ENCODE measurements at regions not wholly inside any gene's neighbourhood (a gene's known extent, or its start where the extent isn't known, plus 50 kb on each side); places are given as distances from the start of the nearest gene placed in this dataset.

- intact Hi-C loops (cut with DNase I): no loop called here
- peaks cover 0 to under 1% (median 0%) of the 10 kb centered on the region in 11 donors for H3K9me3 ChIP-seq
- H3K4me1 ChIP-seq: no peaks in the 10 kb centered on the region
- H3K27me3 ChIP-seq: no peaks in the 10 kb centered on the region
- H3K27ac ChIP-seq: no peak overlapping the region
- DNase-seq (no peak), ATAC-seq (no peak)
- no peaks in the 10 kb centered on the region for H3K36me3 ChIP-seq
- no peak overlapping the region for H3K4me3 ChIP-seq
- WGBS, 2 donors: 78 to 80% methylated on average over 1 of the region's 1 CpG
- TF ChIP-seq, protein P1, sequence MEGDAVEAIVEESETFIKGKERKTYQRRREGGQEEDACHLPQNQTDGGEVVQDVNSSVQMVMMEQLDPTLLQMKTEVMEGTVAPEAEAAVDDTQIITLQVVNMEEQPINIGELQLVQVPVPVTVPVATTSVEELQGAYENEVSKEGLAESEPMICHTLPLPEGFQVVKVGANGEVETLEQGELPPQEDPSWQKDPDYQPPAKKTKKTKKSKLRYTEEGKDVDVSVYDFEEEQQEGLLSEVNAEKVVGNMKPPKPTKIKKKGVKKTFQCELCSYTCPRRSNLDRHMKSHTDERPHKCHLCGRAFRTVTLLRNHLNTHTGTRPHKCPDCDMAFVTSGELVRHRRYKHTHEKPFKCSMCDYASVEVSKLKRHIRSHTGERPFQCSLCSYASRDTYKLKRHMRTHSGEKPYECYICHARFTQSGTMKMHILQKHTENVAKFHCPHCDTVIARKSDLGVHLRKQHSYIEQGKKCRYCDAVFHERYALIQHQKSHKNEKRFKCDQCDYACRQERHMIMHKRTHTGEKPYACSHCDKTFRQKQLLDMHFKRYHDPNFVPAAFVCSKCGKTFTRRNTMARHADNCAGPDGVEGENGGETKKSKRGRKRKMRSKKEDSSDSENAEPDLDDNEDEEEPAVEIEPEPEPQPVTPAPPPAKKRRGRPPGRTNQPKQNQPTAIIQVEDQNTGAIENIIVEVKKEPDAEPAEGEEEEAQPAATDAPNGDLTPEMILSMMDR (IDR thresholded peaks at IDR 0.05): no peak
Observed at GRCh38 chr2:209091056-209091455, 332.8 kb upstream of the MAP2 start.

DNA sequence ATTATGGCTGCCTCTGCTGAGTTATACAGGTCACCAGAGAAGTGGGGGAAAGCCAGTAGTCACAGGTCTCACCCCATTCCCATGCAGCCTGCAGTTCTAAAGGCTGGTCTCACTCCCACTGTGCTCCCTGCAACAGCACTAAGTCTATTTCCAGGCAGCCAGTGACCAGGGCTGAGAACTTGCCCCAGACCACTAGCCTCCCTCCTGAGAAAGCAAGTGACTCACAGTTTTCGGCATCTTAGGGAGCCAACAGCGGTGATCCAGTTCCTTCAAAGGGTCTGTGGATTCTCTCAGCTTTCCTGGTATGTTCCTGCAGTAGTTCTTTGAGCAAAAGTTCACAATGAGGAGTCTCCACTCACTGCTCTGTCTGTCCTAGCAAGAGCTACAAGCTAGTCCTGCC is 329.6 kb upstream of the MAP2 start:
- Histone ChIP-seq H3K4me1 (no peaks in the 10 kb centered on the region), H3K27ac (no peak overlapping the region), H3K27me3 (no peaks in the 10 kb centered on the region), H3K9me3 (peaks cover 0 to 4% (median 0%) of the 10 kb centered on the region in 11 donors), H3K36me3 (no peaks in the 10 kb centered on the region), H3K4me3 (no peak overlapping the region)
- WGBS, 2 donors: 83 to 84% methylated on average over 2 of the region's 2 CpGs
- ATAC-seq (no peak), DNase-seq (no peak)
- intact Hi-C loops (cut with DNase I): no loop called here
- TF ChIP-seq, protein P1 (IDR thresholded peaks at IDR 0.05): no peak

GRCh38 chr2:209095432-209095831 is 328.4 kb upstream of the MAP2 start:
- ATAC-seq: no peak
- H3K9me3 ChIP-seq: peaks cover 0 to 4% (median 0%) of the 10 kb centered on the region in 11 donors
- intact Hi-C loops (cut with DNase I): no loop called here
- WGBS, 2 donors: 61 to 70% methylated on average over 2 of the region's 2 CpGs
- H3K4me3 ChIP-seq: no peak overlapping the region
- H3K36me3 ChIP-seq: no peaks in the 10 kb centered on the region
- no peak overlapping the region for H3K27ac ChIP-seq
- no peak for DNase-seq
- no peaks in the 10 kb centered on the region for H3K27me3 ChIP-seq
- TF ChIP-seq, protein P1 (IDR thresholded peaks at IDR 0.05): no peak
- no peaks in the 10 kb centered on the region for H3K4me1 ChIP-seq

GRCh38 chr2:209097168-209097567 is 326.7 kb upstream of the MAP2 start:
- Histone ChIP-seq H3K36me3 (no peaks in the 10 kb centered on the region), H3K27ac (no peak overlapping the region), H3K27me3 (no peaks in the 10 kb centered on the region), H3K9me3 (peaks cover 0 to 4% (median 0%) of the 10 kb centered on the region in 11 donors), H3K4me1 (no peaks in the 10 kb centered on the region), H3K4me3 (no peak overlapping the region)
- intact Hi-C loops (cut with DNase I): no loop called here
- 57 to 62% methylated on average over 2 of the region's 2 CpGs for WGBS, 2 donors
- DNase-seq: no peak
- TF ChIP-seq, protein P1 (IDR thresholded peaks at IDR 0.05): no peak
- no peak for ATAC-seq

All from heart right ventricle (tissue), 16 donors.